A673 (cell line): ENCODE measurements at regions not wholly inside any gene's neighbourhood (a gene's known extent, or its start where the extent isn't known, plus 50 kb on each side); places are given as distances from the start of the nearest gene placed in this dataset.

Experiments used
- CTCF ChIP-seq: fragments of 300-800, 200-600 bp; sonication (generic); conservative IDR thresholded peaks from 2 replicates; pipeline ENCODE4 v1.5.1; 2017; ENCODE audit warnings: low read depth, mild to moderate bottlenecking, antibody characterized with exemption, low read length, moderate library complexity, mixed read lengths
- EZH2 ChIP-seq: fragments of 200-600 bp; sonication (generic); IDR thresholded peaks from 2 replicates; pipeline ENCODE4 v1.6.1; 2017; ENCODE audit warnings: borderline replicate concordance, low read depth, mild to moderate bottlenecking, mixed read lengths, antibody characterized with exemption, low read length; ENCODE audit not compliant: poor library complexity, severe bottlenecking

DNA sequence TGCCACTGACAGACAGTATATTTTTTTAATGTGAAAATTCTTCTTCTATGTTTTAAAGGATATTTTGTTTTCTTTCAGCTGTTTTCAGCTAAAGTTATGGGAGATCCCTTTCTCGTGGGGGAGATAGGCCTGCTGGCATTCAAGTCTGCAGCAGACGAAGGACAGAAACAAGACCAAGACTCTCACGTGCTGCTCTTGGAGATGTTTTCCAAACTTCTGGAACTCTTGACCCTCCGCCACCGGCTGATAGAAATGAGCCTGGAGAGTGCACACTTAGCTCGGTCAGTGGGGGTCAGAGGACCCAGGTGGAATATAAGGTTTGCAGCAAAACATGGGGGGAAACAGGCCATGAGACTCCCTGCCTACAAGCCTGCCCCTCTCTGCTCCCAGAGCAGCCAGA is 120.5 kb downstream of the CD164 start:
- no peak for TF ChIP-seq CTCF
- TF ChIP-seq EZH2: no peak
